ENCODE measurements at regions not wholly inside any gene's neighbourhood (a gene's known extent, or its start where the extent isn't known, plus 50 kb on each side); places are given as distances from the start of the nearest gene placed in this dataset.

GRCh38 chr2:191749181-191749540 lies 71.2 kb downstream of the NABP1 start:
- ATAC-seq (no peak), DNase-seq (no peak)
- H3K27me3 ChIP-seq, result peaks cover 0 to 4% (median 0%) of the 10 kb centered on the region in 7 donors
- WGBS, 2 donors, result 76 to 82% methylated on average over 4 of the region's 4 CpGs
- intact Hi-C loops (cut with DNase I), result no loop called here
- no peak overlapping the region for H3K4me3 ChIP-seq
- no peak overlapping the region for H3K27ac ChIP-seq
- TF ChIP-seq CTCF (IDR thresholded peaks at IDR 0.05), result no peak
- no peaks in the 10 kb centered on the region for H3K4me1 ChIP-seq
- no peaks in the 10 kb centered on the region for H3K36me3 ChIP-seq
- no peaks in the 10 kb centered on the region for H3K9me3 ChIP-seq

- intact Hi-C loops (cut with DNase I), result no loop called here
- DNase-seq (no peak), ATAC-seq (no peak)
- Histone ChIP-seq H3K36me3 (no peaks in the 10 kb centered on the region), H3K9me3 (no peaks in the 10 kb centered on the region), H3K4me1 (peaks cover 0 to 5% (median 0%) of the 10 kb centered on the region in 9 donors), H3K4me3 (no peak overlapping the region), H3K27me3 (peaks cover 0 to 4% (median 0%) of the 10 kb centered on the region in 7 donors), H3K27ac (no peak overlapping the region)
- WGBS, 2 donors, result 65 to 70% methylated on average over 3 of the region's 3 CpGs
- no peak for TF ChIP-seq CTCF (IDR thresholded peaks at IDR 0.05)
Measured at GRCh38 chr2:191754103-191754502, 76.2 kb downstream of the NABP1 start.

DNA sequence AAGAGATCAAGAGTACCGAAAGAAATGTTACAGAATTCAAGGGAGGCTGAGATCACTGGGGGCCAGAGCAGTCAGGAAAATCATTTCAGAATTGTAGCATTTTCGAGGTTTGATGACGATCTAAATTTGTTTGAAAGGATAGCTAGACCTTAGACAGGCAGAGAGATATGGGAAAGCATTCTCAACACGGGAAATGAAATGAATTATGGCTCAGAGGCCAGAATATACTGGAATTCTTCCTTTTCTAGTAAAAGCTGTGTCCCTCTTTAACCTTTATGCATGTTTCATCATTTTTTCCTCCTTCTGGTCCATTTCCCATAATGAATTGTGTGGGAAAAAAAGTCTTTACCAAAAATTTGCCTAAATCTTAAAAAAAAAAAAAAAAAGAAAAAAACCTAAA lies 78.8 kb downstream of the NABP1 start:
- Histone ChIP-seq H3K9me3 (no peaks in the 10 kb centered on the region), H3K27ac (no peak overlapping the region), H3K4me1 (peaks cover 0 to 6% (median 0%) of the 10 kb centered on the region in 9 donors), H3K4me3 (no peak overlapping the region), H3K27me3 (peaks cover 0 to 3% (median 0%) of the 10 kb centered on the region in 7 donors), H3K36me3 (no peaks in the 10 kb centered on the region)
- WGBS, 2 donors, result 72 to 73% methylated on average over 4 of the region's 4 CpGs
- TF ChIP-seq CTCF (IDR thresholded peaks at IDR 0.05), result no peak
- no peak for ATAC-seq
- DNase-seq, result no peak
- intact Hi-C loops (cut with DNase I), result no loop called here

DNA sequence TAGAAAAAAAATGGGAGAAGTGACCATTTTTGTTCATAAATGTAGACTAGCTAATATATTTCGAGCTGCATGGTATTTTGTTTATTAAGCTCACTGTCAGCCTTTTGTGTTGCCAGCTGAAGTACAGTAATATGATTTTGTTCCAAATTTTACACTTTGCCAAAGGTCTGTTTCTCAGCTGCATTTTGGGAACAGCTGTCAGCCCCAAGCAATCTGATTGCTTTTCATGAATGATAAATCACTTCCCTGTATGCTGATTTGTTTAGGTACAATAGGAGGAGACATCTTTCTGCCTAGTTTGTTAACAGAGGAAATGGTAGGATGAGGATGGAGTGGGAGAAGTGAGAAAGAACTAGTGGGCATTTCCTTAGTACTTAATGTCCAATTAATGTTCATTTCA lies 79.3 kb downstream of the NABP1 start:
- no peak for DNase-seq
- peaks cover 0 to 6% (median 0%) of the 10 kb centered on the region in 9 donors for H3K4me1 ChIP-seq
- no peak overlapping the region for H3K27ac ChIP-seq
- no peaks in the 10 kb centered on the region for H3K36me3 ChIP-seq
- WGBS, 2 donors, result 67 to 80% methylated on average over 1 of the region's 1 CpG
- TF ChIP-seq CTCF (IDR thresholded peaks at IDR 0.05), result no peak
- ATAC-seq, result no peak
- no peak overlapping the region for H3K4me3 ChIP-seq
- intact Hi-C loops (cut with DNase I), result no loop called here
- H3K9me3 ChIP-seq, result no peaks in the 10 kb centered on the region
- peaks cover 0 to 3% (median 0%) of the 10 kb centered on the region in 7 donors for H3K27me3 ChIP-seq

All from heart right ventricle (tissue), 16 donors.